Panc1 (cell line): ENCODE measurements at regions not wholly inside any gene's neighbourhood (a gene's known extent, or its start where the extent isn't known, plus 50 kb on each side); places are given as distances from the start of the nearest gene placed in this dataset.

ENCODE experiments used
- ATAC-seq: fragments of 200-7000 bp; cut with Tn5 transposase; 2 replicates; pipeline ENCODE4 v1.9.1; 2020; ENCODE audit warnings: mild to moderate bottlenecking, moderate library complexity
- BruUV-seq: library from RNA; stranded (reverse); fragments of 400-500 nt; replicated peaks from 2 replicates; lab custom pipeline; 2021; lab: Mats Ljungman, UMichigan
- CTCF ChIA-PET: fragments of 300-600 bp; sonication (Branson Sonifier 250); formaldehyde crosslinking; loops from one replicate; lab custom pipeline; 2022; ENCODE audit warnings: antibody characterized with exemption; lab: Charles Lee
- POLR2A ChIA-PET: fragments of 300-600 bp; sonication (Branson Sonifier 250); formaldehyde crosslinking; loops from one replicate; lab custom pipeline; 2022; ENCODE audit warnings: antibody characterized with exemption; lab: Charles Lee
- DNase-seq: peaks from one replicate; pipeline ENCODE4 v3.0.0-alpha.2; 2010; ENCODE audit warnings: low read depth, low spot score
- H3K27ac ChIP-seq: 2 replicates; pipeline ENCODE4 v1.5.1; 2011; ENCODE audit warnings: mild to moderate bottlenecking, low read length, inconsistent platforms
- H3K27me3 ChIP-seq: fragments of 200-500 bp; sonication (Bioruptor generic); 2 replicates; pipeline ENCODE4 v1.6.0; 2014; ENCODE audit warnings: low read length, inconsistent platforms; ENCODE audit not compliant: control insufficient read depth, insufficient read depth
- H3K36me3 ChIP-seq: fragments of 200-500 bp; sonication (Bioruptor generic); 2 replicates; pipeline ENCODE4 v1.5.1; 2014; ENCODE audit warnings: inconsistent platforms, mild to moderate bottlenecking, low read length, moderate library complexity; ENCODE audit not compliant: control insufficient read depth, insufficient read depth
- H3K4me1 ChIP-seq: 2 replicates; pipeline ENCODE4 v1.5.1; 2011; ENCODE audit warnings: inconsistent platforms, mild to moderate bottlenecking, low read length, moderate library complexity; ENCODE audit not compliant: control insufficient read depth, insufficient read depth
- H3K4me3 ChIP-seq, 2 experiments: 2 replicates each; pipeline ENCODE4 v1.5.1; 2011 to 2012; ENCODE audit warnings: low read depth in 2 of 2, low read length in 2 of 2, mild to moderate bottlenecking in 2 of 2, inconsistent platforms in 1 of 2, moderate library complexity in 1 of 2
- H3K9me3 ChIP-seq: fragments of 200-500 bp; sonication (Bioruptor generic); 2 replicates; pipeline ENCODE4 v1.5.1; 2014; ENCODE audit warnings: low read depth, mild to moderate bottlenecking, inconsistent platforms, low read length, moderate library complexity; ENCODE audit not compliant: control insufficient read depth, insufficient read depth
- CTCF ChIP-seq: fragments of 450-650 bp; IDR thresholded peaks from 2 replicates; pipeline ENCODE4 v1.5.1; 2017; ENCODE audit warnings: mild to moderate bottlenecking
- POLR2AphosphoS5 ChIP-seq: IDR thresholded peaks from 2 replicates; pipeline ENCODE4 v1.6.1; 2012; ENCODE audit warnings: mild to moderate bottlenecking, low read depth, low read length, moderate library complexity
- REST ChIP-seq, 2 experiments: IDR thresholded peaks; 2 replicates each; pipeline ENCODE4 v1.6.1; 2011 to 2012; ENCODE audit warnings: low read depth in 2 of 2, control low read depth in 1 of 2, low read length in 1 of 2, mild to moderate bottlenecking in 1 of 2, moderate library complexity in 1 of 2; ENCODE audit not compliant: insufficient read depth in 1 of 2
- SIN3A ChIP-seq: IDR thresholded peaks from 2 replicates; pipeline ENCODE4 v1.6.1; 2012; ENCODE audit warnings: low read depth, mild to moderate bottlenecking, low read length, moderate library complexity, borderline replicate concordance; ENCODE audit not compliant: insufficient read depth
- TCF7L2 ChIP-seq: IDR thresholded peaks from 2 replicates; pipeline ENCODE4 v1.6.1; 2011; ENCODE audit warnings: mild to moderate bottlenecking, low read depth, low read length, inconsistent platforms
- in situ Hi-C: cut with HindIII; loops from 2 replicates; pipeline ENCODE4 v1.10.0; 2016; ENCODE audit warnings: low sequenced_read_pairs, low pct_unique_long_range_greater_than_20kb
- intact Hi-C: fragments of 100-400 bp; cut with micrococcal nuclease; formaldehyde crosslinking; loops from one replicate; pipeline ENCODE4 v1.10.0; 2022; ENCODE audit not compliant: unreplicated experiment

GRCh38 chr14:26204366-26204727, 393.5 kb downstream of the NOVA1 start:
- Histone ChIP-seq H3K4me1 (no peaks in the 10 kb centered on the region), H3K9me3 (no peaks in the 10 kb centered on the region), H3K4me3 (no peak overlapping the region), H3K27me3 (no peaks in the 10 kb centered on the region), H3K36me3 (no peaks in the 10 kb centered on the region), H3K27ac (no peak overlapping the region)
- POLR2A ChIA-PET = no interaction called here
- TF ChIP-seq CTCF (no peak), TCF7L2 (no peak), SIN3A (no peak), POLR2AphosphoS5 (no peak), REST (IDR thresholded peaks at IDR 0.05; ENCODE audit: insufficient read depth in 1 of 2, low read depth in 2 of 2, low read length in 1 of 2) (no peak)
- BruUV-seq = no TSS peak
- no peak for ATAC-seq
- intact Hi-C loops (no loop called here), in situ Hi-C loops (no loop called here)
- DNase-seq = no peak
- CTCF ChIA-PET = no interaction called here

GRCh38 chr14:26200687-26201086, 397.1 kb downstream of the NOVA1 start:
- POLR2A ChIA-PET = no interaction called here
- H3K27ac ChIP-seq = no peak overlapping the region

More at GRCh38 chr14:26200687-26201086, 397.1 kb downstream of the NOVA1 start:
- DNase-seq (no peak), ATAC-seq (no peak)
- Histone ChIP-seq H3K9me3 (no peaks in the 10 kb centered on the region), H3K4me1 (no peaks in the 10 kb centered on the region), H3K4me3 (no peak overlapping the region), H3K27me3 (no peaks in the 10 kb centered on the region), H3K36me3 (no peaks in the 10 kb centered on the region)
- TF ChIP-seq CTCF (no peak), POLR2AphosphoS5 (no peak), TCF7L2 (no peak), REST (IDR thresholded peaks at IDR 0.05; ENCODE audit: insufficient read depth in 1 of 2, low read depth in 2 of 2, low read length in 1 of 2) (no peak), SIN3A (no peak)
- intact Hi-C loops = no loop called here
- in situ Hi-C loops = no loop called here
- CTCF ChIA-PET = no interaction called here
- no TSS peak for BruUV-seq
